ENCODE measurements at regions not wholly inside any gene's neighbourhood (a gene's known extent, or its start where the extent isn't known, plus 50 kb on each side); places are given as distances from the start of the nearest gene placed in this dataset.

DNA sequence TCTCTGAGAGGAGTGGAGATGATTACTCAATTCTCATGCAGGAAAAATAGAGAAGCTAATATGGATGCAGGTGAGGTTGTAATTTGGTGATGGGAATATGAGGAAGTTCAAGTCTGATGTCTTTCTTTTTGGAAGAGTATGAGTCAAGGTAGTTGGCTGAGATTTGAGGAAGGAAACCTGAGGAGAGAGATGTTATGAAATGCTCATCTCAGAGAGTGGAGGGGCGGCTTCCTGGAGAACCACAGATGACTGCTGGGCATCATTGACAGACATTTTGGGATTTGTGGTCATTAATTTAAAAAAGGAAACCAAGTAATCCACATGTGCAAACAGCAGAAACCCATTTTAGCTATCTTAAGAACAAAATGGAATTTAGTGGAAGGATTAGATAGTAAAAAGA, 72.5 kb upstream of the UST start:
- no peak overlapping the region for H3K4me3 ChIP-seq (ENCODE audit: low read length)
- peak; percentile 29 for DNase-seq (ENCODE audit: low read depth)
- TF ChIP-seq, protein P1, sequence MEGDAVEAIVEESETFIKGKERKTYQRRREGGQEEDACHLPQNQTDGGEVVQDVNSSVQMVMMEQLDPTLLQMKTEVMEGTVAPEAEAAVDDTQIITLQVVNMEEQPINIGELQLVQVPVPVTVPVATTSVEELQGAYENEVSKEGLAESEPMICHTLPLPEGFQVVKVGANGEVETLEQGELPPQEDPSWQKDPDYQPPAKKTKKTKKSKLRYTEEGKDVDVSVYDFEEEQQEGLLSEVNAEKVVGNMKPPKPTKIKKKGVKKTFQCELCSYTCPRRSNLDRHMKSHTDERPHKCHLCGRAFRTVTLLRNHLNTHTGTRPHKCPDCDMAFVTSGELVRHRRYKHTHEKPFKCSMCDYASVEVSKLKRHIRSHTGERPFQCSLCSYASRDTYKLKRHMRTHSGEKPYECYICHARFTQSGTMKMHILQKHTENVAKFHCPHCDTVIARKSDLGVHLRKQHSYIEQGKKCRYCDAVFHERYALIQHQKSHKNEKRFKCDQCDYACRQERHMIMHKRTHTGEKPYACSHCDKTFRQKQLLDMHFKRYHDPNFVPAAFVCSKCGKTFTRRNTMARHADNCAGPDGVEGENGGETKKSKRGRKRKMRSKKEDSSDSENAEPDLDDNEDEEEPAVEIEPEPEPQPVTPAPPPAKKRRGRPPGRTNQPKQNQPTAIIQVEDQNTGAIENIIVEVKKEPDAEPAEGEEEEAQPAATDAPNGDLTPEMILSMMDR (IDR thresholded peaks at IDR 0.05; ENCODE audit: insufficient read depth, low read depth, low read length, missing control alignments), result no peak

DNA sequence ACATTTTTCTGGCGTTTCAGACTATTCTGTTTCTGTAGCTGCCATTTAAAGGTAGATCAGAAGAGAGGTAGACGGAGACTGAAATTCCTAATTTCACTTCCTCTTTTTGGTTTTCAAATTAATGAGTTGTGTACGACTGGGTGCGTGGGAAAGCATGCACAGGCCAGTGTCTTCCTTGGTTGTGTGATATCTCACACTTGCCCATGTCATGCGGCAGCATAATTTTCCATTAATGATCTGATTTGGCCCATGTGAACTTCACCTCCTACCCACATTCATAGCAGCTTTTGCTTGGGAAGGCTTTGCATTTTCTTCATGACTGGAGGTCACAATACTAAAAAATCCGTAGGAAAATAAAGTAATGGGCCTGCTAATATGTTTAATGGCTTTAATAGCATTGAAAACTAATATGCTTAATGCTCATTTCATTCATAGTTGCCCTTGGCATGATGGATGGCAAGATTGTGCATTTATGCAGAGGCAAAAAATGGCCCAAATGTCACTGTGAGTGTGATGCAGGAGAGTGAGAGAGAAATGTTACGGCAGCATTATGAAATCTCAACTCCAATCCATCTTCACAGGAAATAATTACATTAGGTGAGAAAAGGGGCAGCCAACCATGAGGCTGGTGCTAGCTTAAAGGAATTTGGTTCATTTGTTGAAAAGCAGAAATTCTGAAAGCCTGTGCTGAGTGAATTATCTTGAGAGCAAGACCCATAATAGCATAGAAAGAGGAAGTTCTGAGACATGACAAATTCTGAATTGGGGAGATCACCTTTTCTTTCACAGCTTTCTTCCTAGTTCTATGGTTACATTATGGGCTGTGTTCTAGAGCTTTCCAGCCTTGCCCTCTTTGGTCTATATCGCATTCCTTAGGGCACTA, 69.0 kb upstream of the UST start:
- TF ChIP-seq, protein P1 (IDR thresholded peaks at IDR 0.05; ENCODE audit: insufficient read depth, low read depth, low read length, missing control alignments), result no peak
- H3K4me3 ChIP-seq (ENCODE audit: low read length), result no peak overlapping the region
- DNase-seq (ENCODE audit: low read depth), result no peak

DNA sequence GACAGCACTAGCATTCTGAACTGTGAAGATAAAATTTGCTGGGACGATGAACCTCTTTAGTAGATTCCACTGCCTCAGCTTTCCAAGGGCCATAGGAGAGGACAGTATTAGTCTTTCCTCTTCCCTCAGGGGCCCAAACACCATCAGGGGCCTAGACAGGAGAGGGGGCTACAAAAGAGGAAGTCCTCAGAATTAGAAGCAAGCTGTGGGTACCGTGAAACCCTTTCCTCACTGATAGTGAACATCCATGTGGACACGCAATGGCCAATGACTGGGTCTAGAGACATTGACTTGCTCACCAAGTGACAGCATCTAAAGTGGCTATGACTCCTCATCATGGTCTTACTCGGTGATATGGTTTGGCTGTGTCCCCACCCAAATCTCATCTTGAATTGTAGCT, 68.1 kb upstream of the UST start:
- no peak overlapping the region for H3K4me3 ChIP-seq (ENCODE audit: low read length)
- TF ChIP-seq, protein P1 (IDR thresholded peaks at IDR 0.05; ENCODE audit: insufficient read depth, low read depth, low read length, missing control alignments), result no peak
- DNase-seq (ENCODE audit: low read depth), result no peak

DNA sequence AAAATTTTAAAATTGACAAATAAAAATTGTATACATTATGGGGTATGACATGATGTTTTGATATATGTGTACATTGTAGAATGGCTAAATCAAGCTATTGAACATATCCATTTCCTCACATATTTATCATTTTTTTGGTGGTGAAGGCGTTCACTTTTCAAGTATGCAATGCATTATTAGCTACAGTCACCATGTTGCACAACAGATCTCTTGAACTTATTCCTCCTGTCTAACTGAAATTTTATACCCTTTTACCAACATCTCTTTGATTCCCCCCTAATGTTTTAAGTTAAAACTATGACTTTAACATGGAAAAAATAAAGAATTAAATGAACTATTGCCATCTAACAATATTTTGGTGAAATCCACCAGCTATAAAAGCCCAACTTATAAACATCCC, 65.2 kb upstream of the UST start:
- no peak overlapping the region for H3K4me3 ChIP-seq (ENCODE audit: low read length)

DNA sequence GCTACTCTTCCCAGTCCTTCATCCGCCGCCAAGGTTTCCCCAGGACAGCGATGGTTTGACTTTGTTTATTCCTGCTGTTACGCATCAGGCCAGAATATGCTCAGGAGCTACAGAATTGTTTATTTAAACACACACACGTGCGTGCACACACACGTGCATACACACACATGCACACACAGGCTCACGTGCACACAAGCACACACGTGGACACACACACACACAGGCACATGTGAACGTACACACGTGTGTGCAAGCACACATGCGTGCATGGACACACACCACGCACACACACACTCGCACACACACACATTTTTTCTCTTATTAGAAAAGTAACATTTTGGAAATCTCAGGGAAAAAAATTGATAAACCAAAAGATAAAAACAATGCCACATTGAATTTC, 64.6 kb upstream of the UST start:
- TF ChIP-seq, protein P1 (IDR thresholded peaks at IDR 0.05; ENCODE audit: insufficient read depth, low read depth, low read length, missing control alignments), result no peak
- no peak overlapping the region for H3K4me3 ChIP-seq (ENCODE audit: low read length)
- DNase-seq (ENCODE audit: low read depth), result no peak

More for the DNA sequence above, 65.2 kb upstream of the UST start:
- TF ChIP-seq, protein P1 (IDR thresholded peaks at IDR 0.05; ENCODE audit: insufficient read depth, low read depth, low read length, missing control alignments), result no peak
- DNase-seq (ENCODE audit: low read depth), result no peak

DNA sequence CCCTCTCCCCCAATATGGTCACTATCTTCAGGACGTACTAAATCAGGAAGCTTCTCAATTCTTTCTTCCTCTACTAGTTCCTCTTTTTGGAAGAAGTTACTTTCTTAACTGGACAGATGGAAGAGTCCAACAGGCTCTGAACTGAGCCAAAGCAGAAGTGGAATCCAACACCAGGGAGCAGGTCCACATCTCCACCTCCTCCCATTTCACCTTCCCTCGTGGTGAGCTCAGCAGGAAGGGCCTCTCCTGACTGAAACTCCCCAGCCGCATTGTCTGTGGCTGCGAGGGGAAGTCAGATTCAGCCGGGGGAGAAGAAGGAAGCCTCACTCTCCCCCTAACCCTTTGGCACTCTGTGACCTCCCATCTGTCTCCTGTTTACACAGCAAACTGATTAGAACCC, 63.8 kb upstream of the UST start:
- TF ChIP-seq, protein P1 (IDR thresholded peaks at IDR 0.05; ENCODE audit: insufficient read depth, low read depth, low read length, missing control alignments), result no peak
- H3K4me3 ChIP-seq (ENCODE audit: low read length), result no peak overlapping the region
- DNase-seq (ENCODE audit: low read depth), result no peak

DNA sequence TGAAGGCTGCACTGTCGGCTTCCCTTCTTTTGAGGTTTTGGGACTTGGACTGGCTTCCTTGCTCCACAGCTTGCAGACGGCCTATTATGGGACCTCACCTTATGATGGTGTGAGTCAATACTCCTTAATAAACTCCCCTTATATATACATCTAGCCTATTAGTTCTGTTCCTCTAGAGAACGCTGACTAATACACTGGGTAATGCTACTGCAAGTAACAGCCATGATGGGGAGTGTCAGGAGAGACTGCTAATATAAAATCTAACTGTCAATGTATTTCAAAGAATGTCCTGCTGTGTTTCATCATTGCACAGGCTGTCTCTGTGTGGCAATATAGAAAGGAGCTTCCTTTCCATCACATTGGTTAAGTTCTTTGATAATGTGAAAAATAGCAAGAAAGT, 57.7 kb upstream of the UST start:
- TF ChIP-seq, protein P1 (IDR thresholded peaks at IDR 0.05; ENCODE audit: insufficient read depth, low read depth, low read length, missing control alignments), result no peak
- H3K4me3 ChIP-seq (ENCODE audit: low read length), result no peak overlapping the region
- DNase-seq (ENCODE audit: low read depth), result peak; percentile 44
